ENCODE measurements at regions not wholly inside any gene's neighbourhood (a gene's known extent, or its start where the extent isn't known, plus 50 kb on each side); places are given as distances from the start of the nearest gene placed in this dataset.

DNA sequence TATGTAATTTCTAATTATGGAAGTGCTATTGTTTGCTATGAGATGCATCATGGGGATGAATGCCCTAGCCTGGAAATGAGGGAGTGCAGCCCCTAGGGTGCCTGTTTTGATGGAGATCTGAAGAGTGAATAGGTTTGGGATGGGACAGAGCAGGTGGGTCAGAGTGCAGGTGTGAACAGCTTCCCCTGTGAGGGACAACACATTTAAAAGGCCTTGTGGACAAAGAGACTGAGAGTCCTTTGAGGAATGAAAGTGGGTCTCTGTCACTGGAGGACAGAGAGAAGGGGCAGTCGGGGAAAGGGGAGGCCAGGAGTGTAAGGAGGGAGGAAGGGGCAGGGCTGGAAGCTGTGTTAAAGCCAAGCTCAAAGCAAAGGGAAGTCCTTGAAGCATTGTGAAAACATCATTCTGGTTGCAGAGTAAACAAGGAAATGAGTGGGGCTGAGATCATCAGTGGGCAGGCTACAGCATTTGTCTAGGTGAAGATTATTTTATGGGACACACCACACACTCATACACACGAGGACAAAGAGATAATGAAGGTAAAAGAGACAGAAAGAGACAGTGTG is 877.6 kb downstream of the SLC4A3 start:
- Mint-ChIP-seq H3K27me3 (ENCODE audit: low read depth) (no peaks in the 10 kb centered on the region), H3K9me3 (peaks cover 7 to 26% of the 10 kb centered on the region in 2 experiments; a peak in 4 of 5 replicates), H3K27ac (peak overlapping the region; percentile 74 to 88 (median 85)), H3K4me3 (peak overlapping the region in 1 of 2 experiments; percentile 18; a peak in 2 of 5 replicates), H3K4me1 (peaks cover 44 to 54% of the 10 kb centered on the region in 2 experiments), H3K36me3 (ENCODE audit: insufficient read depth in 1 of 3, low read depth in 3 of 3) (peaks cover 0 to 19% (median 19%) of the 10 kb centered on the region in 3 experiments; a peak in 5 of 7 replicates)
- Histone ChIP-seq H3K79me2 (ENCODE audit: insufficient read depth, low read length) (no peaks in the 10 kb centered on the region), H2BK20ac (ENCODE audit: low read depth, low read length, poor library complexity, severe bottlenecking) (no peak overlapping the region), H3K27ac (ENCODE audit: insufficient read length, low read depth, low read length) (peak overlapping the region; percentile 59), H2BK15ac (ENCODE audit: low read depth, low read length) (no peak overlapping the region), H3K56ac (ENCODE audit: insufficient read length, low read depth, low read length) (no peak overlapping the region), H4K8ac (replicated peaks; ENCODE audit: insufficient read length, low read depth, low read length) (no peak overlapping the region), H4K20me1 (ENCODE audit: control insufficient read depth, insufficient read depth, insufficient read length) (no peaks in the 10 kb centered on the region), H3K9ac (ENCODE audit: extremely low read depth, insufficient read length, low read length) (no peak overlapping the region), H4K91ac (ENCODE audit: insufficient read length, low read depth, low read length) (no peak overlapping the region), H3T11ph (ENCODE audit: low read length) (no peak overlapping the region), H3K9me3 (ENCODE audit: control insufficient read depth, low read depth, low read length) (no peaks in the 10 kb centered on the region), H3K4ac (ENCODE audit: low read depth, low read length) (no peak overlapping the region), H2BK5ac (ENCODE audit: insufficient read length, low read length) (no peak overlapping the region), H3K14ac (ENCODE audit: insufficient read depth, low read length) (no peak overlapping the region), H3K4me2 (ENCODE audit: insufficient read depth, insufficient read length, low read length) (no peak overlapping the region), H3K79me1 (ENCODE audit: insufficient read depth, low read depth, low read length, poor library complexity, severe bottlenecking) (no peaks in the 10 kb centered on the region), H3K4me1 (ENCODE audit: insufficient read depth, low read length) (peaks cover 12% of the 10 kb centered on the region), H2AK5ac (ENCODE audit: insufficient read length, low read length) (no peak overlapping the region), H3K18ac (ENCODE audit: insufficient read length, low read depth, low read length) (no peak overlapping the region), H2BK120ac (ENCODE audit: low read depth, low read length, poor library complexity, severe bottlenecking) (no peak overlapping the region), H4K5ac (ENCODE audit: insufficient read length, low read depth, low read length) (no peak overlapping the region), H3K27me3 (ENCODE audit: insufficient read depth, low read length) (no peaks in the 10 kb centered on the region), H2BK12ac (ENCODE audit: insufficient read length, low read depth, low read length) (no peak overlapping the region), H2AFZ (ENCODE audit: low read length) (no peak overlapping the region), H3K23ac (ENCODE audit: insufficient read length, low read depth, low read length) (no peak overlapping the region), H3K23me2 (ENCODE audit: insufficient read length, low read depth, low read length, poor library complexity, severe bottlenecking) (no peaks in the 10 kb centered on the region)
- TF ChIP-seq, protein P1, sequence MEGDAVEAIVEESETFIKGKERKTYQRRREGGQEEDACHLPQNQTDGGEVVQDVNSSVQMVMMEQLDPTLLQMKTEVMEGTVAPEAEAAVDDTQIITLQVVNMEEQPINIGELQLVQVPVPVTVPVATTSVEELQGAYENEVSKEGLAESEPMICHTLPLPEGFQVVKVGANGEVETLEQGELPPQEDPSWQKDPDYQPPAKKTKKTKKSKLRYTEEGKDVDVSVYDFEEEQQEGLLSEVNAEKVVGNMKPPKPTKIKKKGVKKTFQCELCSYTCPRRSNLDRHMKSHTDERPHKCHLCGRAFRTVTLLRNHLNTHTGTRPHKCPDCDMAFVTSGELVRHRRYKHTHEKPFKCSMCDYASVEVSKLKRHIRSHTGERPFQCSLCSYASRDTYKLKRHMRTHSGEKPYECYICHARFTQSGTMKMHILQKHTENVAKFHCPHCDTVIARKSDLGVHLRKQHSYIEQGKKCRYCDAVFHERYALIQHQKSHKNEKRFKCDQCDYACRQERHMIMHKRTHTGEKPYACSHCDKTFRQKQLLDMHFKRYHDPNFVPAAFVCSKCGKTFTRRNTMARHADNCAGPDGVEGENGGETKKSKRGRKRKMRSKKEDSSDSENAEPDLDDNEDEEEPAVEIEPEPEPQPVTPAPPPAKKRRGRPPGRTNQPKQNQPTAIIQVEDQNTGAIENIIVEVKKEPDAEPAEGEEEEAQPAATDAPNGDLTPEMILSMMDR (conservative IDR thresholded peaks at IDR 0.05) = no peak
- WGBS (ENCODE audit: extremely low coverage, insufficient read length, low lambda C conversion rate) = no CpG with 5 or more reads among the region's 2 CpGs
- DNase-seq = peak; percentile 62
